GM18507 (cell line): ENCODE measurements at regions not wholly inside any gene's neighbourhood (a gene's known extent, or its start where the extent isn't known, plus 50 kb on each side); places are given as distances from the start of the nearest gene placed in this dataset.

Experiments used
- DNase-seq: peaks from one replicate; pipeline ENCODE4 v3.0.0; 2011; ENCODE audit warnings: low read depth; ENCODE audit not compliant: insufficient read length; ENCODE audit errors: extremely low spot score
- FAIRE-seq: peaks from 2 replicates; lab custom pipeline; 2011; peaks lifted over from hg19 to GRCh38; lab: Jason Lieb, UNC

GRCh38 chr9:119802621-119803020 is 433.4 kb upstream of the BRINP1 start:
- FAIRE-seq (no peak), DNase-seq (no peak)

- DNase-seq: no peak
- no peak for FAIRE-seq
These were observed 432.9 kb upstream of the BRINP1 start for GRCh38 chr9:119802133-119802532.

DNA sequence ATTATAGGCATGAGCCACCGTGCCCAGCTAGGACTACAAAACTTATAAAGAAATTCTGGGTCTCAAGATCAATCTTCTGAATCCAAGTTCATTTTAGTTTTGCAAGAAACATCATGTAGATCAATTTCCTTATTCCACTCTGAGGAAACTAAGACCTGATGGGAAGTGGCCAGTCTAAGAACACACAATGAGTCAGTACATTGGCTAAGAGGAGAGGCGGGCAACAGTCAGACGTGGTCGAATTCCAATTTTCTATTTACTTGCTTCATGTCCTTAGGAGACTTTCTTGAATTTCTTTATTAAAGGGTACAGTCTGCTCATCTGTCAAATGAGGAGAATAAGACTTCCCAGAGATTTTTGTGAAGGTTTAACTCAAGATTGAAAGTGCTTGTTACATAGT is 432.1 kb upstream of the BRINP1 start:
- no peak for DNase-seq
- FAIRE-seq: no peak

DNA sequence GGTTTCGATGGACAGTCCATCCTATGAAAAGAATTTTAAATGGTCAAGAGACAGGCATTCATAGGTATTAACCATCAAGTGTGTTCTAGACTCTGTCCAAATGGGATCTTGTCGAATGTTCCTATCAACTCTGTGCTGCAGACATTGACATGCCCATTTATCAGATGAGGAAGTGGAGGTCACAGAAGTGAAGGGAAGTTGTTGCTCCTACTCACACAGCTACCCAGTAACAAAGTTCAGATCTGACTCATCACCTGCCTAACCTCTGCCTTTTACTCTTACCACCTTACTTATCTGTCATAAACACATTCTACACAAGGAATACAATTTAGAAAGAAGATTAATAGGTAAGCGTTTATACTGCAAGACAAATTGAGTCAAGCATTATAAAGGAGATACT is 426.2 kb upstream of the BRINP1 start:
- DNase-seq (no peak), FAIRE-seq (peak; percentile 9)

- no peak for FAIRE-seq
- DNase-seq: no peak
These were observed 425.6 kb upstream of the BRINP1 start for GRCh38 chr9:119794836-119795235.

GRCh38 chr9:119793218-119793617 is 424.0 kb upstream of the BRINP1 start:
- DNase-seq: no peak

GRCh38 chr9:119792242-119792641 is 423.0 kb upstream of the BRINP1 start:
- no peak for FAIRE-seq

More at GRCh38 chr9:119793218-119793617, 424.0 kb upstream of the BRINP1 start:
- no peak for FAIRE-seq

DNA sequence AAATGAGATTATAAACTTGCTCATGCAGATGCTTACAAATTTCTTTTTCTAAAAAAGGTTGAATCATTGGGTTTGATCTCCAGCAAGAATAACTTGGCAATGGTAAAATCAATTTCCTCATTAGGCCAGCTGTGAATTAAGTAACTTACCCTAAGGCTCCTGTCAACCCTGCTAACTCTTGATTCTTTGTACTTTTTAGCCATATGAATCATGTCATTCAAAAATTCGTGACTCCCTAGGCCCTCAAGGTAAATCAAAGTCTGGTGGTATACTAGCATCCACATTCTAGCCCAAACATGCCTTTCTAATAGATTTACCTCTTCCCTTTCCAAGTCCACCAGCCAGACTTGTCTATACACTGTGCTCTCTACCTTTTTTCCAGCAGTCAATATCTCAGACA is 420.8 kb upstream of the BRINP1 start:
- FAIRE-seq: no peak

More at GRCh38 chr9:119792242-119792641, 423.0 kb upstream of the BRINP1 start:
- DNase-seq: no peak

GRCh38 chr9:119788921-119789320 is 419.7 kb upstream of the BRINP1 start:
- DNase-seq (no peak), FAIRE-seq (no peak)

More for the DNA sequence above, 420.8 kb upstream of the BRINP1 start:
- DNase-seq: no peak

- DNase-seq (no peak), FAIRE-seq (no peak)
These were observed 412.7 kb upstream of the BRINP1 start for GRCh38 chr9:119781886-119782285.

- no peak for DNase-seq
These were observed 406.2 kb upstream of the BRINP1 start for GRCh38 chr9:119775410-119775809.

GRCh38 chr9:119773823-119774222 is 404.6 kb upstream of the BRINP1 start:
- DNase-seq (no peak), FAIRE-seq (no peak)

More at GRCh38 chr9:119775410-119775809, 406.2 kb upstream of the BRINP1 start:
- FAIRE-seq: no peak

- no peak for FAIRE-seq
- no peak for DNase-seq
These were observed 402.1 kb upstream of the BRINP1 start for GRCh38 chr9:119771341-119771740.

- FAIRE-seq (no peak), DNase-seq (no peak)
These were observed 399.0 kb upstream of the BRINP1 start for GRCh38 chr9:119768266-119768665.

DNA sequence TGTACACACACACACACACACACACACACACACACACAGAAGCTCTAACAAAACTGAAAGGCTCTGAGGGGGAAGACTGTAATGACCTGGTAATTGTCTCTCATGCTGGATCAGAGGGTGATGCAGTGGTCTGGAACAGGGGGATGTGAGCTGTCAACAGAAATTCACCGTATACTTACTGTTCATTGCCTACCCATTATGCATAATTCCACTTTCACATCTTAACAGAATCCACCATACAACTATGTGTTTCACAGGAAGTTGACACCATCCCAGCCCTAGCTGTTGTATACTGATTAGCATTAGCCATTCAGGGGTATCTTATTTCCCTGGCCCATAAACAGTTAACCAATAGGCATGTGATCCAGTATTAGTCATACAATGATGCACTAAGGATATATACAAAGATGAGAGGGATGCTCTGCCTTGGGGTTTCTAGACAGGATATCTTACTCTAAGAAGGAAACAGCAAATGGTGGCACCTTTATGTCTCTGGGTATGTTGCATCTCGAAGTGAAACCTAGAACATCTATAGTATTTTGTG is 396.5 kb upstream of the BRINP1 start:
- no peak for FAIRE-seq
- DNase-seq: no peak

DNA sequence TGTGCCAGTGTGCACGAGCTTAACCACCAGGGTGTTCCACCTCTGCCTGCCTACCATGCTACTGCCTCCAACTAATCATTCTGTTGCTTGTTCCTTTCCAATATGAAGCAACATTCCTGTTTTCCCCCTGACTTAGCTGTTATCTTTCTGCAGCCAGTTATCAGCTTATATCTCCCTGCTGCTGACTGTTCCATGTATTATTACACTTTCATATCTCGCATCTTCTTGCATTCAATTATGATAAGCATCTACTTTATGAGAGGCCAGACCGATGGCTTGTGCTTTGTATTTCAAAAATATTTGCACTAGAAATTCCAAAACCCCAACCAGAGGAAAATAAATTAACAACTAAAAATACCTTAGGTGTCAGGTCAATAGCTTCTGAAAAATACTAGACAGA is 394.0 kb upstream of the BRINP1 start:
- no peak for FAIRE-seq
- no peak for DNase-seq

DNA sequence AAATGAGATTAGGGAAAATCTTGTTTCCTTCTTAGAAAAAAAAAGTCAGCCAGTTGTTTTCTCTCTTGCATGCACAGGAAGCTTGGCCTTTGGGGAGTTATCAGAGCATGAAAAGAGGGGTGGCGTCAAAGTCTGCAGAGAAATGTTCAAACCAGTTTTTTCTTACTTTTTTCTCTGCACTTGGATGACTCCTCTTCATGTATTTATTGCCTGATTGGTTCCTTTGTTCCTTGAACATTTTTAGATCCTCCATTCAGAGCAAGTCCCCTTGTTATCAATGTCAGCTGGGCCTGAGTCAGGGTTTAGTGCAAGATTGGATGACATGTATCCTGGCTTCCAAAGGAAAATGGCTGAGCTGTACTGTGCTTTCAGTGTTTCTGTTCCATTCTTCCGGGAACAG is 392.6 kb upstream of the BRINP1 start:
- no peak for DNase-seq

GRCh38 chr9:119758990-119759389 is 389.8 kb upstream of the BRINP1 start:
- DNase-seq (no peak), FAIRE-seq (no peak)

More for the DNA sequence above, 392.6 kb upstream of the BRINP1 start:
- FAIRE-seq: no peak

DNA sequence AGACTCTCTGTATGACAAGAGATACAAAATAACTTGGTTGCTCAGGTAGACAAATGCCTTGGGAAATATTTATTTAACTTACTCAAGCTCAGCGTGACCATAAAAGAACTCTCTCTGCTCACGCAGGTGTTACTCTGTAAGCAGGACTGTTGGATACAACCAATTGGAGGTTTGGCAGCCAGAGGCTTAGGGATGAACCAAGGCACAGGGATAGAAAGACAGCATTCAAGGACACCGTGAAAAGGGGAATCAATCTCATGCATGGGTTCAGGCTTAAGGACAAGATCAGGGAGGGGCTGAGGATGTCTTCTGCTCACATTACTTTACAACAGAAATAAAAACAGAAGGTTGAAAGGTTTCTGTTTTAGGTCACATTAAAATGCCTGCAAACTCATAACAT is 389.0 kb upstream of the BRINP1 start:
- no peak for FAIRE-seq
- no peak for DNase-seq

GRCh38 chr9:119739476-119739875 is 370.2 kb upstream of the BRINP1 start:
- DNase-seq (no peak), FAIRE-seq (no peak)

DNA sequence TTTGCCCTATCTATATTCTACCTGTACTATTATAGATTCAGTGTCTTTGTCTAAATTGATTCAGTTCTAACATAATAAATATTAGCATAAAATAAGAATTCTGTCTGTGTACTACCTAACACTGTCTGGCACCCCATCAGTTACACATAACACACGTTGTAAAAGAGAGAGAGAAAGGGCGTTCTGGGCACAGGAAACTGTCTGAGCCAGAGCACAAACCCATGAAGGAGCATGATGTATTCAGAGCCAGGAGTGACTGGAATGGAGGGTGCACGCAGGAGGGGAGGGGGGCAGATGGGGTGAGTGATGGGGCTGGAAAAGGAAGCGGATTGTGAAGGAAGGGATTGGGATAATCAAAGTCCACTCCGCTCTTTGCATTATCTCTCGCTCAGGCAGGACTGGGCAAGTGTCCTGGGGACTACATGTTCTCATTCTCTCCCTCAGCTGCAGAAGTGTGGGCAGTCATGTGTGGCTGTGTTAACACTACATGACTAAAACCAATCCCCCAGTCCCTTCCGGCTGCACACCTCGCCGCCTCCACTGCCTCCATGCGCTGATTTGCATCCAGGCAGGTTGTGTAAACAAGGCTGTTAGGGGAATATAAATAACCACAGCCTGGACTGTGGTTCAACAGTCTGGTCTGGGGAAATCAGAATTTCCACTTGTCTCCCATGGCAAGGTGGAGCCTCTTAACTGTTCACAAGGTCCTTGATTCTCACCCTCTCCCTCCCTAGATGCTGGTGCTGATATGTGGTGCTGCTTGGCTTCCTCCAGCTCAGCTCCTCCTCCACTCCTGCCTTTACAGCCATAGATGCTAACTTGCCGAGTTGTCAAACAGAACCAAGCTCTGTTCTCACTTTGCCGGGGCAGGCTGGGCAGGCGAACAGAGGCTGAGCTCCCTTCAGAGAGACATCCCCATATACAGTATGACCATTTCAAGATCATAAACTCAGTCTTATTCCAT is 367.5 kb upstream of the BRINP1 start:
- peak; percentile 91 for FAIRE-seq
- DNase-seq: peak; percentile 43
